Stimulated activated CD8-positive, alpha-beta memory T cell treated with anti-CD3 and anti-CD28 coated beads, Interleukin-15, amount 100 ng/mL, for 24 hours (primary cell): ENCODE measurements at regions not wholly inside any gene's neighbourhood (a gene's known extent, or its start where the extent isn't known, plus 50 kb on each side); places are given as distances from the start of the nearest gene placed in this dataset.
"Not testable (repeated sequence)": the region's sequence is repeated elsewhere in the genome, so short reads cannot be mapped to it uniquely, and the experiment has no call there.

Source experiments
- DNase-seq: peaks from one replicate; pipeline ENCODE4 v3.0.0-alpha.2; 2020; ENCODE audit warnings: low read depth

- no peak for DNase-seq
Measured at GRCh38 chr1:182227864-182228547, 163.6 kb downstream of the GLUL start.

DNA sequence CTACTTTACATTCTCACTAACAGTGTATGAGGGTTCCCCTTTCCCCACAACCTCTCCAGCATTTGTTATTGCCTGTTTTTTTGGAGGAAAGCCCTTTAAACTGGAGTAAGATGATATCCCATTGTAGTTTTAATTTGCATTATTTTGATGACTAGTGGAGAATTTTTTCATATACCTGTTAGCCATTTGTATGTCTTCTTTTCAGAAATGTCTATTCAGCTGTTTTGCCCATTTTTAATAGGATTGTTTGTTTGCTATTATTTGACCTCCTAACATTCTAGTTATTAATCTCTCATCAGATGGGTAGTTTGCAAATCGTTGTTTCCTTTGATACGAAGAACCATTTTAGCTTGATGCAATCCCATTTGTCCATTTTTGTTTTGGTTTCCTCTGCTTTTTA lies 165.0 kb downstream of the GLUL start:
- no peak for DNase-seq

GRCh38 chr1:182225755-182226154 lies 164.2 kb upstream of the ZNF648 start:
- DNase-seq = not testable (repeated sequence)

DNA sequence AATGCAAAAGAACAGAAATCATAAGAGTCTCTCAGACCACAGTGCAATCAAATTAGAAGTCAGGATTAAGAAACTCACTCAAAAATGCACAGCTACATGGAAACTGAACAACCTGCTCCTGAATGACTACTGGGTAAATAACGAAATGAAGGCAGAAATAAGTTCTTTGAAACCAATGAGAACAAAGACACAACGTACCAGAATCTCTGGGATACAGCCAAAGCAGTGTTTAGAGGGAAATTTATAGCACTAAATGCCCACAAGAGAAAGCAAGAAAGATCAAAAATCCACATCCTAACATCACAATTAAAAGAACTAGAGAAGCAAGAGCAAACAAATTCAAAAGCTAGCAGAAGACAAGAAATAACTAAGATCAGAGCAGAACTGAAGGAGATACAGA lies 160.5 kb upstream of the ZNF648 start:
- not testable (repeated sequence) for DNase-seq

DNA sequence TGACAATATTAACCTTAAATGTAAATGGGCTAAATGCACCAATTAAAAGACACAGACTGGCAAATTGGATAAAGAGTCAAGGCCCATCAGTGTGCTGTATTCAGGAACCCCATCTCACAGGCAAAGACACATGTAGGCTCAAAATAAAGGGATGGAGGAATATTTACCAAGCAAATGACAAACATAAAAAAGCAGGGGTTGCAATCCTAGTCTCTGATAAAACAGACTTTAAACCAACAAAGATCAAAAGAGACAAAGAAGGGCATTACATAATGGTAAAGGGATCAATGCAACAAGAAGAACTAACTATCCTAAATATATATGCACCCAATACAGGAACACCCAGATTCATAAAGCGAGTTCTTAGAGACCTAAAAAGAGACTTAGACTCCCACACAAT lies 159.9 kb upstream of the ZNF648 start:
- not testable (repeated sequence) for DNase-seq

DNA sequence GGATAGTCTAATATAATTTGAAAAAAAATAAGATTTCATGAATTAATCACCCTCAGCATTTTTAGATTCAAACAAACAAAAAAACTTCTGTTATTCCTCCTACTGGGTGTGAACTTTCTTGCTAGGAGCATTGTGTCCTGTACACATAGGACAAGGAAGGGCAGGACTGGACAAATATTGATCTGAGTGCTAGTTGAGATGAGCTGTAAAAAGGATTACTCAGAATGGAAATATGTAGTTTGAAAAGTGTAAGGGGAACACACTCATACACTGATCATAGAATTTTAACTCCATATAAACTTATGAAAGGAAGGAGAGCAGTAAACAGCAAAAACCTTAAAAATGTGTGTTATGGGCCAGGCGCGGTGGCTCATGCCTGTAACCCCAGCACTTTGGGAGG lies 156.5 kb upstream of the ZNF648 start:
- no peak for DNase-seq

DNA sequence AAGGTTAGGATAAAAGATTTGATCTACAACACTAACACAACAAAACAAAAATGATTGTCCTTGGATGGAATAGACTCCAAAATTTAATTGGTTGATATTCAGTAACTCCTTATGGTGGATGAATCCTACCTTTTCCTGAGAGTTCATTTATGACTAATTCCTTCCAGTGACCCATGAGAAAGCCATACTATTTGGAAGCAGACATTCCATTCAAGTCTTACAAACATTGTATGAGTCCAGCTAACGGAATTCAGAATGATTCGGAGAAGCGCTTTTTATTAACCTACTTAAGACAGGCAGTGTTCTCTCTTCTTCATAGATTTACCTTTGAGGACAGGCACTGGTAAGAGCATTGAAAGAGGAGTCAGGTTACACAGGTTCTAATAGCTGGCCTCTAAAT lies 155.6 kb upstream of the ZNF648 start:
- no peak for DNase-seq

GRCh38 chr1:182215764-182216163 lies 154.3 kb upstream of the ZNF648 start:
- no peak for DNase-seq

- no peak for DNase-seq
Measured at GRCh38 chr1:182213163-182213562, 151.7 kb upstream of the ZNF648 start.

DNA sequence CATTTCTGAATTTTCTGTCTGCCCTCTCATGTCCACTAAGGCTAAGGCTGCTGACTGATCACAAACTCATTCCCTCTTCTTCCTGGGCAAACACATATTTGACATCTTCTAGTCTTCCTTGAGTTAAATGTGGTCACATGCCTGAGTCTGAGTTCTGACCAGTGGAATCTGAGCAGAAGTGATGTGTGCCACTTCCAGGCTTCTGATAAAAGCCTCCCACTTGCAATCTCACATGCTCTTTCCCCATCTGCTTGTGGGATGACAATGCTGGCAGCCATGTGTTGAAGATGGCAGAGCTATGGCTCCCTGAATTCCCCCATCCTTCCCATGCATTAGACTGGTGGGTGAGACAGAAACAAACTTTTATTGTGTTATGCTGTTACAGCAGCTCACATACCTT lies 149.9 kb upstream of the ZNF648 start:
- no peak for DNase-seq

DNA sequence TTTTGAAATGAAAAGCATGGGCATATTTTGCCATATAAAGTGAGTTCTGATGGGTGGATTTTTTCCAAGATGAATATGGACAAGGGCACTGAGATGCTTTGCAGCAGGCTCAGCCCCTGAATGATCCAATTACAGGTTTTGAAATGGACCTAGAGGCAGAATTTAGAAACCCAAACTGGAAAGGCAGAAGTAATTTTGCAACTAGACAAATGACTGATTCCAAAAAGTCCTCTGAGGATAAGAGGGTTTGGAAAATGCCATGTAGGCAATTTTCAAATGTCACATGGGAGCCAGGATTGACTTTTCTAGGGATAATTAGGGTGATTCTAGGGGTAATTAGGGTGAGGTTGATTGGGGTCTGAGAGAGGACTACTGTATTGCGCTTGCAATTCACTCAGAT lies 148.9 kb upstream of the ZNF648 start:
- DNase-seq = no peak

DNA sequence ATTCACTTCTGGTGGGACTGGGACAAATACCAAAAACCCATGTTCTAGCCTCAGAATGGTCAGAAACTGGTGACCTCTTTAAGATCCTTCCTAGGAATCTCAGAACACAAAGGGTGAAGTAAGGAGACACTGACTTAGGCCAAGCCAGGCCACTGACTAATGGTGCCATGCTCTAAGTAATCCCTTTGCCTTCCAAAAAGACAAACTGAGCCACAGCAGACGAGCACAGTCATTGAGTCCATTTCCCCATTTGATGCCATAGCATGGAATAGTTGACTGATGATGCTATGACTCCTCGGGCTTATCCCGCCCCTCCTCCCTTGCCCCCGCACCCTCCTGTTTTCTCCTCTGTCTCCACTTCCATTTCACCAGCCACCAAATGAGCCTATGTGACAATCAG lies 145.8 kb upstream of the ZNF648 start:
- DNase-seq = no peak

DNA sequence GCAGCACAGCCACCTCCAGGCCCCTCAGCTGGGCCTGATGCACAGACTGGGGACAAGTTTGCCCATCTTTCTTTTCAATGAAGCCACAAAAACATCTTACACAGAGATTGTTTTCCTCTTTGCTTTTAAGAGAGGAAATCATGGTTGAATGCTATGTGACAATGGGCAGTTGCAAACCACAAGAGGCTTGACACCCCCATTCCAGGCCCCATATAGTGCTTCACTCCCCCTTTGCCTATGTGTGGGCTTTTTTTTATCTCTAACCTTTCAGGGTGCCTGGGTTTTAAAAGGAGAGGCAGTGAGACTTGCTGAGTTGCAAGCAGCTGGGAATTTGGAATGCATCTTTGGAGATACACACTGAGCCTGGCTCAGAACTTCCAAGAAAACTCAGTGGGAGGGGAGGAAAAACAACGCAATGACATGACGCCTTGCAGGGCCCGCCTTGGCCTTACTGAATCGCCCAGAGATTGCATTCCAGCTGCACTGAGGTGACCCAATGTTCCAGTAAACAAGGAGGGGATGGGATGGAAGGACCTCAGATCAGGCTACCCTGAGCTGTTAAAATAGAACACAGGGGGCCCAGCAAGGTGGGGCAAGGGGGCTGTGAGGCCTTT lies 145.2 kb upstream of the ZNF648 start:
- no peak for DNase-seq

DNA sequence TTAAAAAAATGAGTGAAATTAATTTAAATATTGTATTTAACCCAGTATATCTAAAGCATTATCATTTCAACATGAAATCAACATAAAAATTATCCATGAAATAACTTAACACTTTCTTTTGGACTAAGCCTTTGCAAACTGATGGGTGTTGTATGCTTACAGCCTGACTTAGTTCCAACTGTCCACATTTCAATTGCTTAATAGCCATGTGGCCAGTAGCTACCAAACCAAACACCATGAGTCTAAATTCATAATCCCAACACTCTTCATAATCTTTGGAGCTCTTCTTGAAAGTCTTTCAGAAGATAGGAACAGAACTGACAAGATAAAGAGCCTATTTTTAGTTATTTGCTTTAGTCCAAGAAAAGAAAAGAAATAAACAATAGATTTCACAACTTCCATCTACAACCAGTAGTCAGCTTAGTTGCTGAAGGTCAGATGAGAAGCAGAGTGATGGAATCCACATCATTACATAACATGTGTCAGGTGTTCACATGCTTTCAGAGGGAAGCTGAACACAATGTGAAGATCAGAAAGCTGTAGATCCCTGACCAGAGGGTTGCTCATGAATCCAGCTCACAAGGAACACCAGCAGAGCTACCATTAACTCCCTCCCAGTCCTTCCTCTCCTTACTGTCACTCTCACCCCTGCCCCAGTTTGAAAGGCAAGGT lies 144.0 kb upstream of the ZNF648 start:
- no peak for DNase-seq

GRCh38 chr1:182203191-182203875 lies 141.8 kb upstream of the ZNF648 start:
- DNase-seq = no peak

DNA sequence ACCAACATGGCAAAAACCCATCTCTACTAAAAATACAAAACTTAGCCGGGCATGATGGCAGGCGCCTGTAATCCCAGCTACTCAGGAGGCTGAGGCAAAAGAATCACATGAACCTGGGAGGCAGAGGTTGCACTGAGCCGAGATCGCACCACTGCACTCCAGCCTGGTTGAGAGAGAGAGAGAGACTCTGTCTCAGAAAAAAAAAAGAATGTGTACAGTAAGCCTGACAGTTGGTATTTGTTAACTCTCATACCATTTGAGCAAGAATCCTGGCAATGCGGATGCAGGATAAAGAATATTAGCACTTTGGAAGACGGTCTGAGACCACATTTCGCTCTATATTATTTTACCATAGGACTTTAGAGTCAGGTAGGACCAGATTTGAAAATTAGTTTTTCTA lies 140.0 kb upstream of the ZNF648 start:
- not testable (repeated sequence) for DNase-seq

DNA sequence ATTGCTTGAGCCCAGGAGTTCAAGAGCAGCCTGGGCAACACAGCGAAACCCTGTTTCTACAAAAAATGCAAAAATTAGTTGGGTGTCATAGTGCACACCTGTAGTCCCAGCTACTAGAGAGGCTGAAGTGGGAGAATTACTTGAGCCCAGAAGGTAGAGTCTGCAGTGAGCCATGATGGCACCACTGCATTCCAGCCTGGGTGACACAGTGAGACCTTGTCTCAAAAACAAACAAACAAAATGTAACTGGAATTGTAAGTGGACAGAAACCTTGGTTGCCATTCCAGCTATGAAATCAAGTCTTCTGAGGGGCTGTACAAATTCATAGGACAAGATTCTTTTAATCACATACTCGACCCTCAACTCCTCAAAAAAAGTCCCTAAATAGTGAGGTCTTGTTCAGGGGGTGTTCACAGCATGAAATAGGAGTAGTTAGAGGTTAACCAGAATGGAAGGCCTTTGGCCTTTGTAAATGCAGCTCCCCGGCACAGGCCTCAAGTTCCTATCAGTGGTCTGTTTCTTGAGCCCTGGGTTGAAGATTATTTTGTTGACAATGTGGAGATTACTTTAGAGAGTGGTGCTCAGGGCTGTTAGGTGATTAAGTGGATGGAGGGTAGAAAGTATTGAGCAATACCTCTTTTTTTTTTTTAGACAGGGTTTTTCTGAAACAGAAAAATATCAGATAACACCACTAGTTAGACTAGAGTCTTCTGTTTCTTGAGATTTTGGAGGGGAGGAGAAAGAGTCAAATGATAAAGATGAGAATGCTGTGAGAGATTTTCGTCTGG lies 138.7 kb upstream of the ZNF648 start:
- no peak for DNase-seq

- no peak for DNase-seq
Measured at GRCh38 chr1:182198006-182198605, 136.6 kb upstream of the ZNF648 start.

DNA sequence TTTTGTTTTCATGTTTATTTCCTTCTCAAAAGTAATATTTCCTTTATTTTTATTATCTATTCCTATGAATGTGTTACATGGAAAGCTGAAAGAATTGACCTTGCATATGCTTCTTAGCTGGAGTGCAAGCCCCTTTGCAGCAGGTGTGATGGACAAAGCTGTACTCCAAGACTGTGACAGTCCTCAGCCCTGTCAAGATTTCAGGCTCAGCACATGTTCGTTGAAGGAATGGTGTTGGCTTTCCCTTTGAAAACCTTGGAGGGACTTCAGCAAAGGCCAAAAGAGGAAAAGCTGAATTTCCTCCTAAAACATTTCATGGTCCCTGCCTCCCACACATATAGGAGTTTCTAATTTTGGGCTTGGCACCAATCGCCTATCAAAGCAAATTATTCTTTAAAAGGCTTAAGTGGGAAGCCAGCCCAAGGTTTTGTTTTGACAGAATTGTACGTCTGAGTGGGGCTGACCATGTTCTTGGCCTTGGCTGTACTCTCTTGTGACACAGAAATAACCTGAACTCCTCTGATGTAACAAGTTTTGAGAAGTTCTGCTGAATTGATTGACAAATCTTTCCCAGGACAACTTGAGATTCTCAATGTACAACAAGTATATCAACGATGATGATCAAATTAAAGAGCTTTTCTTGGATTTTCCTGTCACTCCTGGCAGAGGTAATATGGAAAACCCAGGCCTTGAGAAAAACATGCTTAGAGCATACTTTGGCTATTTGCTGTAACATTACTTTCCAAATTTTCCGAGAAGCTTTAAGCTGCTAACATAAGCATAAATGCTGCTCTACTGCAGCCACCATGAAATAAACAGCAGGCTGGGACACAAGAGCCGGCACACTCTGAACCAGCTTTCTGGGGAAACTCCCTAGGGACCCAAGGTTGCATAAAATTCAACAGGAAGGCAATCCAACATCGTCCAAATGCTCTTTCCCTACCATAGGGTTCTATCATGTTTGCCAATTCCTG lies 135.7 kb upstream of the ZNF648 start:
- no peak for DNase-seq

GRCh38 chr1:182195733-182196132 lies 134.2 kb upstream of the ZNF648 start:
- DNase-seq = no peak
